Vagina (tissue), 2 donors: ENCODE measurements at regions not wholly inside any gene's neighbourhood (a gene's known extent, or its start where the extent isn't known, plus 50 kb on each side); places are given as distances from the start of the nearest gene placed in this dataset.

Experiments
- CTCF ChIP-seq, 3 experiments: fragments of 450-650 bp in 2 of 3; fragments of 200-600 bp in 1 of 3; sonication (generic) in 1 of 3; IDR thresholded peaks; one replicate each; pipeline ENCODE4 v1.5.1; 2017 to 2019; ENCODE audit warnings: antibody characterized with exemption in 3 of 3, mild to moderate bottlenecking in 2 of 3, moderate library complexity in 2 of 3
- POLR2A ChIP-seq, 2 donors: fragments of 450-650 bp; IDR thresholded peaks; one replicate each; pipeline ENCODE4 v1.6.1; 2017; ENCODE audit warnings: antibody characterized with exemption in 2 of 2, mild to moderate bottlenecking in 2 of 2, moderate library complexity in 2 of 2

GRCh38 chr12:111291357-111291756, 77.5 kb downstream of the PHETA1 start:
- TF ChIP-seq CTCF (IDR thresholded peaks at IDR 0.05) (no peak), POLR2A (IDR thresholded peaks at IDR 0.05) (no peak)
